MM.1S (cell line): ENCODE measurements at regions not wholly inside any gene's neighbourhood (a gene's known extent, or its start where the extent isn't known, plus 50 kb on each side); places are given as distances from the start of the nearest gene placed in this dataset.

ENCODE experiments used
- DNase-seq: peaks from one replicate; pipeline ENCODE4 v3.0.0-alpha.2; 2015
- H2AFZ ChIP-seq: fragments of 300-600 bp; sonication (generic); 2 replicates; pipeline ENCODE4 v1.6.0; 2016; ENCODE audit warnings: antibody characterized with exemption, low read length
- H3F3A ChIP-seq: fragments of 300-600 bp; sonication (generic); 2 replicates; pipeline ENCODE4 v1.6.1; 2016; ENCODE audit warnings: mild to moderate bottlenecking, antibody characterized with exemption, low read length, moderate library complexity, mixed read lengths; ENCODE audit not compliant: insufficient read depth
- H3K27ac ChIP-seq: fragments of 300-600 bp; sonication (generic); 2 replicates; pipeline ENCODE4 v1.5.1; 2016; ENCODE audit warnings: mild to moderate bottlenecking, low read length
- H3K27me3 ChIP-seq: fragments of 300-600 bp; sonication (generic); replicated peaks from 2 replicates; pipeline ENCODE4 v1.6.0; 2016; ENCODE audit warnings: low read length; ENCODE audit not compliant: insufficient read depth
- H3K36me3 ChIP-seq: fragments of 300-600 bp; sonication (generic); replicated peaks from 2 replicates; pipeline ENCODE4 v1.6.1; 2016; ENCODE audit warnings: mild to moderate bottlenecking, low read length, mixed read lengths; ENCODE audit not compliant: insufficient read depth
- H3K4me1 ChIP-seq: fragments of 300-600 bp; sonication (generic); 2 replicates; pipeline ENCODE4 v1.6.1; 2016; ENCODE audit warnings: low read length, mixed read lengths
- H3K4me2 ChIP-seq: fragments of 300-600 bp; sonication (generic); 2 replicates; pipeline ENCODE4 v1.6.0; 2016; ENCODE audit warnings: low read depth, low read length
- H3K4me3 ChIP-seq: fragments of 300-600 bp; sonication (generic); 2 replicates; pipeline ENCODE4 v1.5.1; 2016; ENCODE audit warnings: low read length, mixed read lengths
- H3K79me2 ChIP-seq: fragments of 300-600 bp; sonication (generic); 2 replicates; pipeline ENCODE4 v1.6.1; 2016; ENCODE audit warnings: mixed run types, low read length, mixed read lengths
- H3K9ac ChIP-seq: fragments of 300-600 bp; sonication (generic); 2 replicates; pipeline ENCODE4 v1.6.1; 2016; ENCODE audit warnings: low read length, mixed read lengths
- H3K9me2 ChIP-seq: fragments of 300-600 bp; sonication (generic); replicated peaks from 2 replicates; pipeline ENCODE4 v1.6.1; 2016; ENCODE audit warnings: mild to moderate bottlenecking, low read length, mixed read lengths; ENCODE audit not compliant: insufficient read depth
- H3K9me3 ChIP-seq: fragments of 300-600 bp; sonication (generic); replicated peaks from 2 replicates; pipeline ENCODE4 v1.6.1; 2016; ENCODE audit warnings: mild to moderate bottlenecking, low read length, mixed read lengths; ENCODE audit not compliant: insufficient read depth
- H4K20me1 ChIP-seq: fragments of 300-600 bp; sonication (generic); 2 replicates; pipeline ENCODE4 v1.6.1; 2016; ENCODE audit warnings: mild to moderate bottlenecking, low read length, moderate library complexity, mixed read lengths; ENCODE audit not compliant: insufficient read depth
- CTCF ChIP-seq: fragments of 300-600 bp; sonication (generic); IDR thresholded peaks from 2 replicates; pipeline ENCODE4 v1.5.1; 2016; ENCODE audit warnings: antibody characterized with exemption, low read length, mixed read lengths
- EZH2 ChIP-seq: fragments of 300-600 bp; sonication (generic); optimal IDR thresholded peaks from 2 replicates; pipeline ENCODE3; 2017; ENCODE audit warnings: low read depth, mild to moderate bottlenecking, antibody characterized with exemption, low read length, mixed read lengths
- EZH2phosphoT487 ChIP-seq: fragments of 300-600 bp; sonication (generic); IDR thresholded peaks from 2 replicates; pipeline ENCODE4 v1.6.1; 2018; ENCODE audit warnings: antibody characterized with exemption, low read length

- H3K4me1 ChIP-seq, result no peaks in the 10 kb centered on the region
- DNase-seq, result no peak
- H3K79me2 ChIP-seq, result no peaks in the 10 kb centered on the region
- TF ChIP-seq EZH2, result no peak
- no peak for TF ChIP-seq EZH2phosphoT487
- TF ChIP-seq CTCF, result no peak
- no peak overlapping the region for H3K9ac ChIP-seq
- H3K36me3 ChIP-seq, result no peaks in the 10 kb centered on the region
- H4K20me1 ChIP-seq, result no peaks in the 10 kb centered on the region
- no peaks in the 10 kb centered on the region for H3K9me2 ChIP-seq
- no peaks in the 10 kb centered on the region for H3F3A ChIP-seq
- H2AFZ ChIP-seq, result no peak overlapping the region
- no peak overlapping the region for H3K4me2 ChIP-seq
- H3K27me3 ChIP-seq, result no peaks in the 10 kb centered on the region
- H3K4me3 ChIP-seq, result no peak overlapping the region
- no peaks in the 10 kb centered on the region for H3K9me3 ChIP-seq
- H3K27ac ChIP-seq, result no peak overlapping the region
Measured at GRCh38 chr7:118502235-118502634, 277.7 kb downstream of the ANKRD7 start.

GRCh38 chr7:118511146-118511545 lies 286.6 kb downstream of the ANKRD7 start:
- Histone ChIP-seq H3K79me2 (no peaks in the 10 kb centered on the region), H3K27ac (no peak overlapping the region), H3K9me2 (no peaks in the 10 kb centered on the region), H3K4me1 (no peaks in the 10 kb centered on the region), H3F3A (no peaks in the 10 kb centered on the region), H3K4me2 (no peak overlapping the region), H2AFZ (no peak overlapping the region), H3K36me3 (no peaks in the 10 kb centered on the region), H3K9ac (no peak overlapping the region), H3K9me3 (no peaks in the 10 kb centered on the region), H3K4me3 (no peak overlapping the region), H4K20me1 (no peaks in the 10 kb centered on the region), H3K27me3 (no peaks in the 10 kb centered on the region)
- no peak for TF ChIP-seq EZH2
- TF ChIP-seq CTCF, result no peak
- no peak for TF ChIP-seq EZH2phosphoT487
- no peak for DNase-seq

GRCh38 chr7:118517275-118517674 lies 292.8 kb downstream of the ANKRD7 start:
- no peaks in the 10 kb centered on the region for H4K20me1 ChIP-seq
- H3K4me2 ChIP-seq, result no peak overlapping the region
- H3K27me3 ChIP-seq, result no peaks in the 10 kb centered on the region
- H2AFZ ChIP-seq, result no peak overlapping the region
- no peaks in the 10 kb centered on the region for H3K9me3 ChIP-seq
- H3K9me2 ChIP-seq, result no peaks in the 10 kb centered on the region
- no peaks in the 10 kb centered on the region for H3K79me2 ChIP-seq
- no peaks in the 10 kb centered on the region for H3K4me1 ChIP-seq
- H3K9ac ChIP-seq, result no peak overlapping the region
- H3F3A ChIP-seq, result no peaks in the 10 kb centered on the region
- no peak for DNase-seq
- no peak overlapping the region for H3K27ac ChIP-seq
- TF ChIP-seq CTCF, result no peak
- no peak for TF ChIP-seq EZH2
- TF ChIP-seq EZH2phosphoT487, result no peak
- no peaks in the 10 kb centered on the region for H3K36me3 ChIP-seq
- H3K4me3 ChIP-seq, result no peak overlapping the region

GRCh38 chr7:118525020-118525419 lies 300.5 kb downstream of the ANKRD7 start:
- no peak overlapping the region for H3K4me2 ChIP-seq
- no peak for TF ChIP-seq EZH2
- TF ChIP-seq EZH2phosphoT487, result no peak
- no peak for TF ChIP-seq CTCF
- no peak overlapping the region for H2AFZ ChIP-seq
- H3K79me2 ChIP-seq, result no peaks in the 10 kb centered on the region
- H3K9me2 ChIP-seq, result no peaks in the 10 kb centered on the region
- H3K9ac ChIP-seq, result no peak overlapping the region
- no peak overlapping the region for H3K27ac ChIP-seq
- H3K9me3 ChIP-seq, result no peaks in the 10 kb centered on the region
- no peaks in the 10 kb centered on the region for H3K36me3 ChIP-seq
- DNase-seq, result no peak
- H3F3A ChIP-seq, result no peaks in the 10 kb centered on the region
- H4K20me1 ChIP-seq, result no peaks in the 10 kb centered on the region
- no peaks in the 10 kb centered on the region for H3K4me1 ChIP-seq
- H3K27me3 ChIP-seq, result no peaks in the 10 kb centered on the region
- H3K4me3 ChIP-seq, result no peak overlapping the region
